ENCODE measurements at regions not wholly inside any gene's neighbourhood (a gene's known extent, or its start where the extent isn't known, plus 50 kb on each side); places are given as distances from the start of the nearest gene placed in this dataset.
"Not testable (repeated sequence)": the region's sequence is repeated elsewhere in the genome, so short reads cannot be mapped to it uniquely, and the experiment has no call there.

GRCh38 chr20:25978450-25979190, 282.0 kb upstream of the ZNF337 start:
- TF ChIP-seq CTCF, POLR2A (IDR thresholded peaks at IDR 0.05): not testable (repeated sequence)

Data from testis (tissue), 2 donors.